OCI-LY3 (cell line): ENCODE measurements at regions not wholly inside any gene's neighbourhood (a gene's known extent, or its start where the extent isn't known, plus 50 kb on each side); places are given as distances from the start of the nearest gene placed in this dataset.

Experiments
- EZH2phosphoT487 ChIP-seq: fragments of 200-600 bp; shearing (Covaris generic); IDR thresholded peaks from 2 replicates; pipeline ENCODE4 v1.6.1; 2018; ENCODE audit warnings: antibody characterized with exemption, mixed run types, low read depth
- TF ChIP-seq, protein P1 (sequence below): fragments of 200-600, 300-600 bp; sonication (generic); IDR thresholded peaks from 2 replicates; pipeline ENCODE4 v1.5.1; 2014; ENCODE audit warnings: antibody characterized with exemption, low read length, low read depth

DNA sequence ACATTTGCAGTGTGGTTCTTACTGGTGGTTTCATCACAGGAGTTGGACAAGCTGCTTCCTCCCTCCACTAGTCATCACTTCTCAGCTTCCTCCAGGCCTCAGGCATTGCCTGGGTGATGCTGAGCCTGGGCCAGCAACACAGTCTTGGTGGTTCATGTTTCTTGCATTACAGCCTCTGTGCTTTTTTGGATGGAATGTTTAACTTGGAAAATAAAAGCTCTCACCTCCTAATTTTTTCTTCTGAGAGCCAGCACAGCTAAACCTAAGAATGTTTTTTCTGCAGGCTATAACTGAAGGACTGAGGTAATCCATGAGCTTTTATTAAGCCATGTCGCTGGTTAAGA lies 66.1 kb upstream of the RHOU start:
- TF ChIP-seq EZH2phosphoT487 = no peak
- TF ChIP-seq, protein P1, sequence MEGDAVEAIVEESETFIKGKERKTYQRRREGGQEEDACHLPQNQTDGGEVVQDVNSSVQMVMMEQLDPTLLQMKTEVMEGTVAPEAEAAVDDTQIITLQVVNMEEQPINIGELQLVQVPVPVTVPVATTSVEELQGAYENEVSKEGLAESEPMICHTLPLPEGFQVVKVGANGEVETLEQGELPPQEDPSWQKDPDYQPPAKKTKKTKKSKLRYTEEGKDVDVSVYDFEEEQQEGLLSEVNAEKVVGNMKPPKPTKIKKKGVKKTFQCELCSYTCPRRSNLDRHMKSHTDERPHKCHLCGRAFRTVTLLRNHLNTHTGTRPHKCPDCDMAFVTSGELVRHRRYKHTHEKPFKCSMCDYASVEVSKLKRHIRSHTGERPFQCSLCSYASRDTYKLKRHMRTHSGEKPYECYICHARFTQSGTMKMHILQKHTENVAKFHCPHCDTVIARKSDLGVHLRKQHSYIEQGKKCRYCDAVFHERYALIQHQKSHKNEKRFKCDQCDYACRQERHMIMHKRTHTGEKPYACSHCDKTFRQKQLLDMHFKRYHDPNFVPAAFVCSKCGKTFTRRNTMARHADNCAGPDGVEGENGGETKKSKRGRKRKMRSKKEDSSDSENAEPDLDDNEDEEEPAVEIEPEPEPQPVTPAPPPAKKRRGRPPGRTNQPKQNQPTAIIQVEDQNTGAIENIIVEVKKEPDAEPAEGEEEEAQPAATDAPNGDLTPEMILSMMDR = no peak
